K562 (cell line): ENCODE measurements at regions not wholly inside any gene's neighbourhood (a gene's known extent, or its start where the extent isn't known, plus 50 kb on each side); places are given as distances from the start of the nearest gene placed in this dataset.

ENCODE experiments used
- FOXA3 ChIP-seq, 2 experiments: fragments of 450-650 bp in 1 of 2; sonication (generic) in 1 of 2; formaldehyde crosslinking; IDR thresholded peaks in 1 of 2; conservative IDR thresholded peaks in 1 of 2; 2 replicates each; pipeline versions ENCODE4 v1.4.0 to v1.8.0; 2020 to 2022; ENCODE audit warnings: mild to moderate bottlenecking in 2 of 2, missing genetic modification reagents in 1 of 2
- HMG20B ChIP-seq: fragments of 250-450 bp; sonication (Bioruptor Pico); IDR thresholded peaks from 2 replicates; pipeline ENCODE4 v1.5.0; 2021; ENCODE audit warnings: mild to moderate bottlenecking
- HNRNPUL1 ChIP-seq: fragments of 200-400 bp; formaldehyde crosslinking; IDR thresholded peaks from 2 replicates; pipeline ENCODE4 v1.6.1; 2017; ENCODE audit warnings: low read length
- KAT2B ChIP-seq: IDR thresholded peaks from one replicate; pipeline ENCODE4 v1.6.1; 2012; ENCODE audit warnings: low read depth, mild to moderate bottlenecking, control low read depth, inconsistent platforms, low read length, moderate library complexity
- TBL1XR1 ChIP-seq, 2 experiments: IDR thresholded peaks; 2 replicates each; pipeline ENCODE4 v1.6.1; 2012; ENCODE audit warnings: improper control_type of control experiment in 2 of 2, low read length in 2 of 2, mild to moderate bottlenecking in 1 of 2
- TF ChIP-seq, protein P1 (sequence below), 3 experiments: IDR thresholded peaks in 2 of 3; conservative IDR thresholded peaks in 1 of 3; 2 replicates each; pipeline ENCODE4 v1.5.1; 2011 to 2012; ENCODE audit warnings: low read length in 3 of 3, mild to moderate bottlenecking in 3 of 3, control low read depth in 2 of 3, improper control_type of control experiment in 1 of 3, inconsistent platforms in 1 of 3, low read depth in 1 of 3, mixed read lengths in 1 of 3, moderate library complexity in 1 of 3; ENCODE audit not compliant: insufficient read depth in 2 of 3
- TF ChIP-seq, protein P2 (sequence below): sonication (generic); formaldehyde crosslinking; IDR thresholded peaks from 2 replicates; pipeline ENCODE4 v1.8.0; 2023; ENCODE audit warnings: missing genetic modification reagents, mild to moderate bottlenecking, borderline replicate concordance
- TF ChIP-seq, protein P3 (sequence below): sonication (generic); formaldehyde crosslinking; IDR thresholded peaks from 2 replicates; pipeline ENCODE4 v1.8.1; 2023; ENCODE audit warnings: mild to moderate bottlenecking, missing genetic modification reagents
- TF ChIP-seq, protein P4 (sequence below): sonication (generic); formaldehyde crosslinking; IDR thresholded peaks from 2 replicates; pipeline ENCODE4 v1.8.0; 2022; ENCODE audit warnings: mild to moderate bottlenecking, missing genetic modification reagents
- TF ChIP-seq, protein P5 (sequence below): sonication (generic); formaldehyde crosslinking; IDR thresholded peaks from 2 replicates; pipeline ENCODE4 v1.5.0; 2020; ENCODE audit warnings: missing genetic modification reagents

DNA sequence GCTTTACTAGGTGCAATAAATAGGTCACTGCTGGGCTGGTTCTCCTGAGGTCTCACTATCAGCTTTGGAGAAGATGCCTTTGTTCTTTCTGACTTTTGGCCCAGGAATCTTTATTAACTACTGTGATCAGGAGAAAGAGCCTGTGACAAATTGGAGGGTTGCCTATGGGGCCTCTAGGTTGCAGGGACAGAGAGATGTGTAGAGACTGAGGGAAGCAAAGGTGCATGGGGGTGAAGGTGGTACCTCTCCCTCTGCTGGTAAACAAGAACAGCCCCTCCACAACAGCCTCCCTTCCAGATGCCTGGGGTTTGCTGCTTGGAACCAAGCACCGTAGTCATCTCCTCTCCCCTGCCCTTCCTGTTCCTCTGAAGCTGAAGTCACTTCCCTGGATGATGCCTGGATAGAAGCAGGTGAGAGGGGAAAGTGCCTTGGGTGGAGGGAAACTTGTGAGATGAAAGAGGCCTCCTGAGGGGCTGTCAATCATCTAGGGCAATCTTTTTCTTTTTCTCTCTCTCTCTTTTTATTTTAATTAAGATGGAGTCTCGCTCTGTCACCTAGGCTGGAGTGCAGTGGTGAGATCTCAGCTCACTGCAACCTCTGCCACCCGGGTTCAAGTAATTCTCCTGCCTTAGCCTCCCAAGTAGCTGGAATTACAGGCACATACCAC, 57.4 kb upstream of the DUSP22 start:
- no peak for TF ChIP-seq TBL1XR1 (IDR thresholded peaks at IDR 0.05; ENCODE audit: low read length in 2 of 2)
- TF ChIP-seq, protein P1, sequence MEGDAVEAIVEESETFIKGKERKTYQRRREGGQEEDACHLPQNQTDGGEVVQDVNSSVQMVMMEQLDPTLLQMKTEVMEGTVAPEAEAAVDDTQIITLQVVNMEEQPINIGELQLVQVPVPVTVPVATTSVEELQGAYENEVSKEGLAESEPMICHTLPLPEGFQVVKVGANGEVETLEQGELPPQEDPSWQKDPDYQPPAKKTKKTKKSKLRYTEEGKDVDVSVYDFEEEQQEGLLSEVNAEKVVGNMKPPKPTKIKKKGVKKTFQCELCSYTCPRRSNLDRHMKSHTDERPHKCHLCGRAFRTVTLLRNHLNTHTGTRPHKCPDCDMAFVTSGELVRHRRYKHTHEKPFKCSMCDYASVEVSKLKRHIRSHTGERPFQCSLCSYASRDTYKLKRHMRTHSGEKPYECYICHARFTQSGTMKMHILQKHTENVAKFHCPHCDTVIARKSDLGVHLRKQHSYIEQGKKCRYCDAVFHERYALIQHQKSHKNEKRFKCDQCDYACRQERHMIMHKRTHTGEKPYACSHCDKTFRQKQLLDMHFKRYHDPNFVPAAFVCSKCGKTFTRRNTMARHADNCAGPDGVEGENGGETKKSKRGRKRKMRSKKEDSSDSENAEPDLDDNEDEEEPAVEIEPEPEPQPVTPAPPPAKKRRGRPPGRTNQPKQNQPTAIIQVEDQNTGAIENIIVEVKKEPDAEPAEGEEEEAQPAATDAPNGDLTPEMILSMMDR (IDR thresholded peaks at IDR 0.05 in 2 of 3, conservative IDR thresholded peaks at IDR 0.05 in 1 of 3; ENCODE audit: insufficient read depth in 2 of 3, low read depth in 1 of 3, low read length in 3 of 3), result no peak
- TF ChIP-seq KAT2B, result no peak
- TF ChIP-seq, protein P2, sequence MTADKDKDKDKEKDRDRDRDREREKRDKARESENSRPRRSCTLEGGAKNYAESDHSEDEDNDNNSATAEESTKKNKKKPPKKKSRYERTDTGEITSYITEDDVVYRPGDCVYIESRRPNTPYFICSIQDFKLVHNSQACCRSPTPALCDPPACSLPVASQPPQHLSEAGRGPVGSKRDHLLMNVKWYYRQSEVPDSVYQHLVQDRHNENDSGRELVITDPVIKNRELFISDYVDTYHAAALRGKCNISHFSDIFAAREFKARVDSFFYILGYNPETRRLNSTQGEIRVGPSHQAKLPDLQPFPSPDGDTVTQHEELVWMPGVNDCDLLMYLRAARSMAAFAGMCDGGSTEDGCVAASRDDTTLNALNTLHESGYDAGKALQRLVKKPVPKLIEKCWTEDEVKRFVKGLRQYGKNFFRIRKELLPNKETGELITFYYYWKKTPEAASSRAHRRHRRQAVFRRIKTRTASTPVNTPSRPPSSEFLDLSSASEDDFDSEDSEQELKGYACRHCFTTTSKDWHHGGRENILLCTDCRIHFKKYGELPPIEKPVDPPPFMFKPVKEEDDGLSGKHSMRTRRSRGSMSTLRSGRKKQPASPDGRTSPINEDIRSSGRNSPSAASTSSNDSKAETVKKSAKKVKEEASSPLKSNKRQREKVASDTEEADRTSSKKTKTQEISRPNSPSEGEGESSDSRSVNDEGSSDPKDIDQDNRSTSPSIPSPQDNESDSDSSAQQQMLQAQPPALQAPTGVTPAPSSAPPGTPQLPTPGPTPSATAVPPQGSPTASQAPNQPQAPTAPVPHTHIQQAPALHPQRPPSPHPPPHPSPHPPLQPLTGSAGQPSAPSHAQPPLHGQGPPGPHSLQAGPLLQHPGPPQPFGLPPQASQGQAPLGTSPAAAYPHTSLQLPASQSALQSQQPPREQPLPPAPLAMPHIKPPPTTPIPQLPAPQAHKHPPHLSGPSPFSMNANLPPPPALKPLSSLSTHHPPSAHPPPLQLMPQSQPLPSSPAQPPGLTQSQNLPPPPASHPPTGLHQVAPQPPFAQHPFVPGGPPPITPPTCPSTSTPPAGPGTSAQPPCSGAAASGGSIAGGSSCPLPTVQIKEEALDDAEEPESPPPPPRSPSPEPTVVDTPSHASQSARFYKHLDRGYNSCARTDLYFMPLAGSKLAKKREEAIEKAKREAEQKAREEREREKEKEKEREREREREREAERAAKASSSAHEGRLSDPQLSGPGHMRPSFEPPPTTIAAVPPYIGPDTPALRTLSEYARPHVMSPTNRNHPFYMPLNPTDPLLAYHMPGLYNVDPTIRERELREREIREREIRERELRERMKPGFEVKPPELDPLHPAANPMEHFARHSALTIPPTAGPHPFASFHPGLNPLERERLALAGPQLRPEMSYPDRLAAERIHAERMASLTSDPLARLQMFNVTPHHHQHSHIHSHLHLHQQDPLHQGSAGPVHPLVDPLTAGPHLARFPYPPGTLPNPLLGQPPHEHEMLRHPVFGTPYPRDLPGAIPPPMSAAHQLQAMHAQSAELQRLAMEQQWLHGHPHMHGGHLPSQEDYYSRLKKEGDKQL (CRISPR knock-in tag), result no peak
- TF ChIP-seq, protein P3, sequence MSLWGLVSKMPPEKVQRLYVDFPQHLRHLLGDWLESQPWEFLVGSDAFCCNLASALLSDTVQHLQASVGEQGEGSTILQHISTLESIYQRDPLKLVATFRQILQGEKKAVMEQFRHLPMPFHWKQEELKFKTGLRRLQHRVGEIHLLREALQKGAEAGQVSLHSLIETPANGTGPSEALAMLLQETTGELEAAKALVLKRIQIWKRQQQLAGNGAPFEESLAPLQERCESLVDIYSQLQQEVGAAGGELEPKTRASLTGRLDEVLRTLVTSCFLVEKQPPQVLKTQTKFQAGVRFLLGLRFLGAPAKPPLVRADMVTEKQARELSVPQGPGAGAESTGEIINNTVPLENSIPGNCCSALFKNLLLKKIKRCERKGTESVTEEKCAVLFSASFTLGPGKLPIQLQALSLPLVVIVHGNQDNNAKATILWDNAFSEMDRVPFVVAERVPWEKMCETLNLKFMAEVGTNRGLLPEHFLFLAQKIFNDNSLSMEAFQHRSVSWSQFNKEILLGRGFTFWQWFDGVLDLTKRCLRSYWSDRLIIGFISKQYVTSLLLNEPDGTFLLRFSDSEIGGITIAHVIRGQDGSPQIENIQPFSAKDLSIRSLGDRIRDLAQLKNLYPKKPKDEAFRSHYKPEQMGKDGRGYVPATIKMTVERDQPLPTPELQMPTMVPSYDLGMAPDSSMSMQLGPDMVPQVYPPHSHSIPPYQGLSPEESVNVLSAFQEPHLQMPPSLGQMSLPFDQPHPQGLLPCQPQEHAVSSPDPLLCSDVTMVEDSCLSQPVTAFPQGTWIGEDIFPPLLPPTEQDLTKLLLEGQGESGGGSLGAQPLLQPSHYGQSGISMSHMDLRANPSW (CRISPR knock-in tag), result no peak
- TF ChIP-seq FOXA3 (CRISPR knock-in tag; conservative IDR thresholded peaks at IDR 0.05 in 1 of 2, IDR thresholded peaks at IDR 0.05 in 1 of 2), result no peak
- TF ChIP-seq HNRNPUL1, result no peak
- TF ChIP-seq, protein P4, sequence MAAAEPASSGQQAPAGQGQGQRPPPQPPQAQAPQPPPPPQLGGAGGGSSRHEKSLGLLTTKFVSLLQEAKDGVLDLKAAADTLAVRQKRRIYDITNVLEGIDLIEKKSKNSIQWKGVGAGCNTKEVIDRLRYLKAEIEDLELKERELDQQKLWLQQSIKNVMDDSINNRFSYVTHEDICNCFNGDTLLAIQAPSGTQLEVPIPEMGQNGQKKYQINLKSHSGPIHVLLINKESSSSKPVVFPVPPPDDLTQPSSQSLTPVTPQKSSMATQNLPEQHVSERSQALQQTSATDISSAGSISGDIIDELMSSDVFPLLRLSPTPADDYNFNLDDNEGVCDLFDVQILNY (CRISPR knock-in tag), result no peak
- no peak for TF ChIP-seq HMG20B (CRISPR knock-in tag)
- TF ChIP-seq, protein P5, sequence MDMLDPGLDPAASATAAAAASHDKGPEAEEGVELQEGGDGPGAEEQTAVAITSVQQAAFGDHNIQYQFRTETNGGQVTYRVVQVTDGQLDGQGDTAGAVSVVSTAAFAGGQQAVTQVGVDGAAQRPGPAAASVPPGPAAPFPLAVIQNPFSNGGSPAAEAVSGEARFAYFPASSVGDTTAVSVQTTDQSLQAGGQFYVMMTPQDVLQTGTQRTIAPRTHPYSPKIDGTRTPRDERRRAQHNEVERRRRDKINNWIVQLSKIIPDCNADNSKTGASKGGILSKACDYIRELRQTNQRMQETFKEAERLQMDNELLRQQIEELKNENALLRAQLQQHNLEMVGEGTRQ (CRISPR knock-in tag), result no peak
